ENCODE measurements at regions not wholly inside any gene's neighbourhood (a gene's known extent, or its start where the extent isn't known, plus 50 kb on each side); places are given as distances from the start of the nearest gene placed in this dataset.

GRCh38 chr2:226198956-226199355, 600.7 kb downstream of the IRS1 start:
- 84% methylated on average over 4 of the region's 4 CpGs for WGBS
- H3K27me3 ChIP-seq (ENCODE audit: control insufficient read depth, insufficient read depth) = no peaks in the 10 kb centered on the region
- no peak overlapping the region for H3K4me3 ChIP-seq (ENCODE audit: low read length)
- ATAC-seq = no peak
- no peak overlapping the region for H3K27ac ChIP-seq (ENCODE audit: low read length)
- no peaks in the 10 kb centered on the region for H3K9me3 ChIP-seq (ENCODE audit: control insufficient read depth, low read length)
- intact Hi-C loops (cut with DNase I) = no loop called here
- no peaks in the 10 kb centered on the region for H3K4me1 ChIP-seq (ENCODE audit: control insufficient read depth, insufficient read depth, low read length)
- no peak for DNase-seq

GRCh38 chr2:226190479-226191252, 609.0 kb downstream of the IRS1 start:
- intact Hi-C loops (cut with DNase I) = no loop called here
- WGBS = 82% methylated on average over 5 of the region's 5 CpGs
- DNase-seq (no peak), ATAC-seq (no peak)
- Histone ChIP-seq H3K27me3 (ENCODE audit: control insufficient read depth, insufficient read depth) (no peaks in the 10 kb centered on the region), H3K27ac (ENCODE audit: low read length) (no peak overlapping the region), H3K4me1 (ENCODE audit: control insufficient read depth, insufficient read depth, low read length) (no peaks in the 10 kb centered on the region), H3K4me3 (ENCODE audit: low read length) (no peak overlapping the region), H3K9me3 (ENCODE audit: control insufficient read depth, low read length) (no peaks in the 10 kb centered on the region)

- DNase-seq = no peak
- no peak for ATAC-seq
- no peaks in the 10 kb centered on the region for H3K4me1 ChIP-seq (ENCODE audit: control insufficient read depth, insufficient read depth, low read length)
- WGBS = 75% methylated on average over 5 of the region's 5 CpGs
- H3K9me3 ChIP-seq (ENCODE audit: control insufficient read depth, low read length) = no peaks in the 10 kb centered on the region
- H3K27me3 ChIP-seq (ENCODE audit: control insufficient read depth, insufficient read depth) = no peaks in the 10 kb centered on the region
- H3K4me3 ChIP-seq (ENCODE audit: low read length) = no peak overlapping the region
- H3K27ac ChIP-seq (ENCODE audit: low read length) = no peak overlapping the region
- intact Hi-C loops (cut with DNase I) = no loop called here
Measured at GRCh38 chr2:226189061-226189460, 610.6 kb downstream of the IRS1 start.

GRCh38 chr2:226187616-226188015, 612.0 kb downstream of the IRS1 start:
- intact Hi-C loops (cut with DNase I) = no loop called here
- Histone ChIP-seq H3K4me1 (ENCODE audit: control insufficient read depth, insufficient read depth, low read length) (no peaks in the 10 kb centered on the region), H3K27me3 (ENCODE audit: control insufficient read depth, insufficient read depth) (no peaks in the 10 kb centered on the region), H3K9me3 (ENCODE audit: control insufficient read depth, low read length) (no peaks in the 10 kb centered on the region), H3K4me3 (ENCODE audit: low read length) (no peak overlapping the region), H3K27ac (ENCODE audit: low read length) (no peak overlapping the region)
- WGBS = 43% methylated on average over 2 of the region's 2 CpGs
- DNase-seq = no peak
- no peak for ATAC-seq

GRCh38 chr2:226187156-226187555, 612.5 kb downstream of the IRS1 start:
- 62% methylated on average over 2 of the region's 2 CpGs for WGBS
- DNase-seq (no peak), ATAC-seq (no peak)
- Histone ChIP-seq H3K4me1 (ENCODE audit: control insufficient read depth, insufficient read depth, low read length) (no peaks in the 10 kb centered on the region), H3K27ac (ENCODE audit: low read length) (no peak overlapping the region), H3K4me3 (ENCODE audit: low read length) (no peak overlapping the region), H3K27me3 (ENCODE audit: control insufficient read depth, insufficient read depth) (no peaks in the 10 kb centered on the region), H3K9me3 (ENCODE audit: control insufficient read depth, low read length) (no peaks in the 10 kb centered on the region)
- intact Hi-C loops (cut with DNase I) = no loop called here

DNA sequence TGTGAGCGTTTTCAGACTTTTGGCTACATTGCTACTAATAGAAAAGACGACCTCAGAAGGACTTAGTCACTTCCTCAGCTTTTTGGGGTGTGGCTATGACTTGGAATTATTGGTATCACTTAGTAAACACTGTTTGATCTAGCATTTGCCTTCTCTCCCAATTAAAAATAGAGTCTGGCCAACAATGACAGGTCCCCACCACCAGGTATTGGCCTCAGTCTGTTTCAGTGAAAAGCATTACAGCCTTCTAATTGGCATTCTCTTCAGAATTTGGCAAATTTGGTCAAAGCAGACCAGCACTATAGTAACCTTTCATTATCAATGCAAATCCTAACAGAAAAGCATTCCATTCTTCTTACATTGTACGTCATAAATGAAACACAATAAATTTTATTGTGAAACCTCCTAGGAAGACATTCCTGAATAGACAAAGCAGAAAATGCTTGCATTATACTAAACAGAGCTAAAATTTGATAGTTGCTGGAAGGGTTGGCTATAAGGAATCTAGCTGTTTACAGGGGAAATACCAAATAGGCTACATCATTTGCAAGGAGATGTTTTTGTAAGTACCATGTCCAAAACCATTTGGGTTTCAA, 613.9 kb downstream of the IRS1 start:
- intact Hi-C loops (cut with DNase I) = no loop called here
- Histone ChIP-seq H3K27ac (ENCODE audit: low read length) (no peak overlapping the region), H3K4me3 (ENCODE audit: low read length) (no peak overlapping the region), H3K27me3 (ENCODE audit: control insufficient read depth, insufficient read depth) (no peaks in the 10 kb centered on the region), H3K9me3 (ENCODE audit: control insufficient read depth, low read length) (no peaks in the 10 kb centered on the region), H3K4me1 (ENCODE audit: control insufficient read depth, insufficient read depth, low read length) (no peaks in the 10 kb centered on the region)
- DNase-seq (no peak), ATAC-seq (peak in 1 of 2 donors; percentile 51)
- WGBS = 33% methylated on average over 3 of the region's 3 CpGs

DNA sequence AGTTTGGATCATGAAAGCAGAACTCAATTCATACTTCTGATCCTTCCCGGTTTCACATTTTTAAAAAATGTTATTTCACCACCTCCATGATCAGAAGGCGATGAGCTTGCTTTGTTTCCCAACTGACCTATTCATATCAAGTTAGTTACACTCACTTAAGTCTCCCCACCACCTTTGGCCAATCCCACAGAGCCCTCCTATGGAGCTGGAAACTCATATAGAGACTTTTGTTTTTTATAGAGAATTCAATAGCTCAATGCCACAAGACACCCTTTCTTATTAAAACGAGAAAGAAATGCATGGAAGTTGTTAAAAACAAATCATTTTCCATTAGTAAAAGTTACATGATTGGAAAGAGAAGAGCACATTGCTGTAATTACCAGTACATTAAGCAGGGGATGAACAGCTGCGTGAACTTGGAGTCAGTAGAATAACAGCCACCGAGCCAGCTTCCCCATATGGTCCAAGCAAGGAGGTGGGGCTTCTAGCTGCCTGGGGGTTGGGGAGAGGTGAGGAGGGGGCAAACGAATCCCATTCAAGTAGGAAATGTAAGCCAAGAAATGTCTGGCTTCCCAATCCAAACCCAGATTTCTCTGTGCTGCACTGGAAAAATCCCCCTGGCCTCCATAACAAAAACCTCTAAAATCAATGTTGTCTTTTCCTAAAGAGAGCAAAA, 614.5 kb downstream of the IRS1 start:
- Histone ChIP-seq H3K4me1 (ENCODE audit: control insufficient read depth, insufficient read depth, low read length) (no peaks in the 10 kb centered on the region), H3K9me3 (ENCODE audit: control insufficient read depth, low read length) (no peaks in the 10 kb centered on the region), H3K4me3 (ENCODE audit: low read length) (no peak overlapping the region), H3K27ac (ENCODE audit: low read length) (no peak overlapping the region), H3K27me3 (ENCODE audit: control insufficient read depth, insufficient read depth) (no peaks in the 10 kb centered on the region)
- intact Hi-C loops (cut with DNase I) = no loop called here
- ATAC-seq = peak in 1 of 2 donors; percentile 26
- 41% methylated on average over 6 of the region's 6 CpGs for WGBS
- DNase-seq = no peak

DNA sequence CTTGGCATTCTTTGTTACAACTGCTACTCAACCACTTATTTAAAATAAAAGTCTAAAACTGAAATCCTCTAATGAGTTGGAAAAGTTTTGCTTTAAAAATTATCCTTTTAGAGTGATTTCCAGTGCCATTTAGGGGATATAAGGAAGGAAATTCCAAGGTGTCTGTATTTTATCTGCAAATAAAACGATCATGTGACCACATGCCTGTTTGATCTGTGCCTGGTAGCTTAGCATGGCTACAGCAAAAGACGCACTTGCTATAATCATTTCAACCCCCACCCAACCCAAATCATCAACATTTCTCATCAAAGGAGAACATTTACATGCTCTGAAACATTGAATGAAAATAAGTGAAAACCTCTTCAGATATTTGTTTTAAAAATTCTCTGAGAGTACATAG, 615.1 kb downstream of the IRS1 start:
- intact Hi-C loops (cut with DNase I) = no loop called here
- Histone ChIP-seq H3K27me3 (ENCODE audit: control insufficient read depth, insufficient read depth) (no peaks in the 10 kb centered on the region), H3K9me3 (ENCODE audit: control insufficient read depth, low read length) (no peaks in the 10 kb centered on the region), H3K4me1 (ENCODE audit: control insufficient read depth, insufficient read depth, low read length) (no peaks in the 10 kb centered on the region), H3K27ac (ENCODE audit: low read length) (no peak overlapping the region), H3K4me3 (ENCODE audit: low read length) (no peak overlapping the region)
- DNase-seq = no peak
- WGBS = 58% methylated on average over 2 of the region's 2 CpGs
- ATAC-seq = no peak

- intact Hi-C loops (cut with DNase I) = no loop called here
- no peaks in the 10 kb centered on the region for H3K27me3 ChIP-seq (ENCODE audit: control insufficient read depth, insufficient read depth)
- 72% methylated on average over 3 of the region's 3 CpGs for WGBS
- peaks cover 2% of the 10 kb centered on the region for H3K9me3 ChIP-seq (ENCODE audit: control insufficient read depth, low read length)
- ATAC-seq (no peak), DNase-seq (no peak)
- H3K4me3 ChIP-seq (ENCODE audit: low read length) = no peak overlapping the region
- H3K27ac ChIP-seq (ENCODE audit: low read length) = no peak overlapping the region
- no peaks in the 10 kb centered on the region for H3K4me1 ChIP-seq (ENCODE audit: control insufficient read depth, insufficient read depth, low read length)
Measured at GRCh38 chr2:226183550-226183949, 616.1 kb downstream of the IRS1 start.

DNA sequence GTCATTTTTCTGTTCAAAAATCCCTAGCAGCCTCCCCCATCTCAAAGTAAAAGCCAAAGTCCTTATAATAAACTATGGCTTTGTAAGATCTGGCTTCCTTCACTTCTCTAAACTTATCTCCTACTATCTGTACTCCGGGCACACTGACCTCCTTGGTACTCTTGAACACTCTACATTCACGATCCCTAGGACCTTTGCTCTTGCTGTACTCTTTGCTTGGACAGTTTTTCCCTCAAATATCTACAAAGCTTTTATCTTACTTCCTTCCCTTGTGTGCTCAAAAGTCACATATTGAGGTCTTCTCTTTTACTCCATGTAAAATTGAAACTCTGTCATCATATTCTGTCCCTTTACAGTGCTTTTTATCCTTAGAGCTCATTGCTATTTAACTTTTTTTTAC, 616.6 kb downstream of the IRS1 start:
- DNase-seq (no peak), ATAC-seq (no peak)
- no peak overlapping the region for H3K4me3 ChIP-seq (ENCODE audit: low read length)
- no peak overlapping the region for H3K27ac ChIP-seq (ENCODE audit: low read length)
- peaks cover 2% of the 10 kb centered on the region for H3K9me3 ChIP-seq (ENCODE audit: control insufficient read depth, low read length)
- no peaks in the 10 kb centered on the region for H3K4me1 ChIP-seq (ENCODE audit: control insufficient read depth, insufficient read depth, low read length)
- intact Hi-C loops (cut with DNase I) = no loop called here
- H3K27me3 ChIP-seq (ENCODE audit: control insufficient read depth, insufficient read depth) = no peaks in the 10 kb centered on the region
- 47% methylated on average over 2 of the region's 2 CpGs for WGBS

GRCh38 chr2:226181909-226182308, 617.7 kb downstream of the IRS1 start:
- no peak overlapping the region for H3K27ac ChIP-seq (ENCODE audit: low read length)
- H3K4me3 ChIP-seq (ENCODE audit: low read length) = no peak overlapping the region
- H3K4me1 ChIP-seq (ENCODE audit: control insufficient read depth, insufficient read depth, low read length) = no peaks in the 10 kb centered on the region
- peaks cover 2% of the 10 kb centered on the region for H3K9me3 ChIP-seq (ENCODE audit: control insufficient read depth, low read length)
- ATAC-seq (no peak), DNase-seq (no peak)
- H3K27me3 ChIP-seq (ENCODE audit: control insufficient read depth, insufficient read depth) = no peaks in the 10 kb centered on the region
- intact Hi-C loops (cut with DNase I) = no loop called here
